DOHH2 (cell line): ENCODE measurements at regions not wholly inside any gene's neighbourhood (a gene's known extent, or its start where the extent isn't known, plus 50 kb on each side); places are given as distances from the start of the nearest gene placed in this dataset.

Experiments
- H3F3A ChIP-seq: fragments of 200-600 bp; sonication (generic), shearing (Covaris generic); 2 replicates; pipeline ENCODE4 v1.6.0; 2016; ENCODE audit warnings: antibody characterized with exemption, mild to moderate bottlenecking; ENCODE audit not compliant: control insufficient read depth, insufficient read depth
- H3K27ac ChIP-seq: fragments of 200-600 bp; sonication (generic); 2 replicates; pipeline ENCODE4 v1.5.1; 2014; ENCODE audit warnings: low read depth, mild to moderate bottlenecking, low read length, moderate library complexity
- H3K27me3 ChIP-seq: fragments of 200-600 bp; sonication (generic); 2 replicates; pipeline ENCODE4 v1.6.1; 2014; ENCODE audit warnings: mild to moderate bottlenecking, low read length, mixed read lengths; ENCODE audit not compliant: control insufficient read depth
- H3K36me3 ChIP-seq: fragments of 200-600 bp; sonication (generic); 2 replicates; pipeline ENCODE4 v1.6.1; 2014; ENCODE audit warnings: mild to moderate bottlenecking, low read length, moderate library complexity, mixed read lengths; ENCODE audit not compliant: control insufficient read depth
- H3K4me1 ChIP-seq: fragments of 200-600 bp; sonication (generic); 2 replicates; pipeline ENCODE4 v1.6.1; 2014; ENCODE audit warnings: mild to moderate bottlenecking, low read length, mixed read lengths; ENCODE audit not compliant: control insufficient read depth
- H3K4me2 ChIP-seq: fragments of 200-600 bp; sonication (generic); 2 replicates; pipeline ENCODE4 v1.6.0; 2014; ENCODE audit warnings: mild to moderate bottlenecking, low read length, moderate library complexity
- H3K4me3 ChIP-seq: fragments of 200-600 bp; sonication (generic); 2 replicates; pipeline ENCODE4 v1.5.1; 2014; ENCODE audit warnings: mild to moderate bottlenecking, low read length, mixed read lengths
- H3K79me2 ChIP-seq: fragments of 200-600 bp; sonication (generic); 2 replicates; pipeline ENCODE4 v1.6.1; 2014; ENCODE audit warnings: mild to moderate bottlenecking, low read length, mixed read lengths; ENCODE audit not compliant: control insufficient read depth
- H3K9me2 ChIP-seq: fragments of 200-600 bp; sonication (generic); replicated peaks from 2 replicates; pipeline ENCODE4 v1.6.1; 2014; ENCODE audit warnings: mild to moderate bottlenecking, low read length, mixed read lengths; ENCODE audit not compliant: control insufficient read depth
- H3K9me3 ChIP-seq: fragments of 200-600 bp; sonication (generic); 2 replicates; pipeline ENCODE4 v1.6.1; 2014; ENCODE audit warnings: antibody characterized with exemption, low read length, mixed read lengths; ENCODE audit not compliant: control insufficient read depth, insufficient read depth
- H4K20me1 ChIP-seq: fragments of 200-600 bp; sonication (generic); 2 replicates; pipeline ENCODE4 v1.6.0; 2014; ENCODE audit warnings: low read depth, mild to moderate bottlenecking, antibody characterized with exemption, low read length, moderate library complexity; ENCODE audit not compliant: control insufficient read depth, insufficient read depth
- CTCF ChIP-seq: fragments of 200-600 bp; sonication (generic); IDR thresholded peaks from one replicate; pipeline ENCODE4 v1.5.1; 2014; ENCODE audit warnings: antibody characterized with exemption, mild to moderate bottlenecking, low read depth, low read length; ENCODE audit not compliant: poor library complexity, severe bottlenecking
- EZH2phosphoT487 ChIP-seq: fragments of 200-600 bp; sonication (generic); IDR thresholded peaks from 2 replicates; pipeline ENCODE4 v1.6.1; 2017; ENCODE audit warnings: borderline replicate concordance, mild to moderate bottlenecking, antibody characterized with exemption, low read length, moderate library complexity, mixed read lengths

- Histone ChIP-seq H3K4me2 (no peak overlapping the region), H3K4me1 (no peaks in the 10 kb centered on the region), H3K27ac (no peak overlapping the region)
Observed at GRCh38 chr12:28023156-28023887, 50.8 kb upstream of the PTHLH start.

GRCh38 chr12:28024231-28024995, 51.9 kb upstream of the PTHLH start:
- no peak overlapping the region for H3K27ac ChIP-seq
- H3K79me2 ChIP-seq, result no peaks in the 10 kb centered on the region
- H3K27me3 ChIP-seq, result no peaks in the 10 kb centered on the region
- H3K4me2 ChIP-seq, result no peak overlapping the region
- H3K9me3 ChIP-seq, result no peaks in the 10 kb centered on the region
- no peaks in the 10 kb centered on the region for H3F3A ChIP-seq
- TF ChIP-seq CTCF (no peak), EZH2phosphoT487 (no peak)
- no peaks in the 10 kb centered on the region for H3K36me3 ChIP-seq
- no peaks in the 10 kb centered on the region for H3K4me1 ChIP-seq
- H4K20me1 ChIP-seq, result no peaks in the 10 kb centered on the region
- H3K9me2 ChIP-seq, result no peaks in the 10 kb centered on the region
- H3K4me3 ChIP-seq, result no peak overlapping the region

More at GRCh38 chr12:28023156-28023887, 50.8 kb upstream of the PTHLH start:
- Histone ChIP-seq H3K36me3 (no peaks in the 10 kb centered on the region), H3K9me3 (no peaks in the 10 kb centered on the region), H3K27me3 (no peaks in the 10 kb centered on the region), H3K4me3 (no peak overlapping the region), H3F3A (no peaks in the 10 kb centered on the region), H3K9me2 (no peaks in the 10 kb centered on the region), H3K79me2 (no peaks in the 10 kb centered on the region), H4K20me1 (no peaks in the 10 kb centered on the region)
- no peak for TF ChIP-seq EZH2phosphoT487
- no peak for TF ChIP-seq CTCF

GRCh38 chr12:28025821-28026505, 53.4 kb upstream of the PTHLH start:
- no peak overlapping the region for H3K4me3 ChIP-seq
- H3K4me2 ChIP-seq, result no peak overlapping the region
- H3K27ac ChIP-seq, result no peak overlapping the region
- H3K4me1 ChIP-seq, result peaks cover 7% of the 10 kb centered on the region
- no peaks in the 10 kb centered on the region for H3K79me2 ChIP-seq
- no peaks in the 10 kb centered on the region for H3K27me3 ChIP-seq
- TF ChIP-seq EZH2phosphoT487, result no peak
- TF ChIP-seq CTCF, result no peak
- H3K36me3 ChIP-seq, result no peaks in the 10 kb centered on the region
- no peaks in the 10 kb centered on the region for H4K20me1 ChIP-seq
- no peaks in the 10 kb centered on the region for H3K9me3 ChIP-seq
- no peaks in the 10 kb centered on the region for H3F3A ChIP-seq
- no peaks in the 10 kb centered on the region for H3K9me2 ChIP-seq
